ENCODE measurements at regions not wholly inside any gene's neighbourhood (a gene's known extent, or its start where the extent isn't known, plus 50 kb on each side); places are given as distances from the start of the nearest gene placed in this dataset.

GRCh38 chr6:135583256-135583761 lies 85.8 kb upstream of the AHI1 start:
- whole genome bisulfite sequencing, 2 donors: 57% methylated on average over 1 of the region's 1 CpG
- no peak for TF ChIP-seq POLR2A (IDR thresholded peaks at IDR 0.05)
- no peak overlapping the region for H3K4me3 ChIP-seq (ENCODE audit: low read depth, poor library complexity, severe bottlenecking)
- intact Hi-C loops (cut with DNase I; ENCODE audit: low total_unique reads): no loop called here
- DNase-seq (ENCODE audit: low spot score in 2 of 2): no peak

DNA sequence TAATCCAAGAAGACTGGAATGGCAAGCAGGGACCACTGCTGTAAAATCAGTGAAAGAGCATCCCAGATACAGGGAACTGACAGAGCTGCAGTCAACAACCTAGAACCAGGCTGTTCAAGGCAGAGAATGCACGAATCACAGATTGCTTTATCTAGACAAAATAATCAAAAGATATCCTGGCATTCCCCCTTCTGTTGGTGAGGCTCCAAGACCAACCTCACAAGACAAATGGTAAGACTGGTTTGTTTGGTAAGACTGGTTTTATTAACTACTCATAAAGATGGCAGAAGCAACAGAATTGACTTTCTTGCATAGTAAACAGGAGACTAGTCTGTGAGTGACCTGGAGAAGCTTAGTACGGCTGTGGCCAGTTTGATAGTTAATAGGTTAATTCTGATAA lies 88.8 kb upstream of the AHI1 start:
- no peak overlapping the region for H3K4me3 ChIP-seq (ENCODE audit: low read depth, poor library complexity, severe bottlenecking)
- WGBS, 2 donors: 64 to 67% methylated on average over 2 of the region's 2 CpGs
- intact Hi-C loops (cut with DNase I; ENCODE audit: low total_unique reads): no loop called here
- no peak for TF ChIP-seq POLR2A (IDR thresholded peaks at IDR 0.05)
- no peak for DNase-seq (ENCODE audit: low spot score in 2 of 2)

- intact Hi-C loops (cut with DNase I; ENCODE audit: low total_unique reads): no loop called here
- no peak overlapping the region for H3K4me3 ChIP-seq (ENCODE audit: low read depth, poor library complexity, severe bottlenecking)
- no peak for DNase-seq (ENCODE audit: low spot score in 2 of 2)
- TF ChIP-seq POLR2A (IDR thresholded peaks at IDR 0.05) (no peak), CTCF (IDR thresholded peaks at IDR 0.05) (no peak)
- 85% methylated on average over 4 of the region's 4 CpGs for WGBS, 2 donors
Observed at GRCh38 chr6:135586844-135587243, 89.3 kb upstream of the AHI1 start.

DNA sequence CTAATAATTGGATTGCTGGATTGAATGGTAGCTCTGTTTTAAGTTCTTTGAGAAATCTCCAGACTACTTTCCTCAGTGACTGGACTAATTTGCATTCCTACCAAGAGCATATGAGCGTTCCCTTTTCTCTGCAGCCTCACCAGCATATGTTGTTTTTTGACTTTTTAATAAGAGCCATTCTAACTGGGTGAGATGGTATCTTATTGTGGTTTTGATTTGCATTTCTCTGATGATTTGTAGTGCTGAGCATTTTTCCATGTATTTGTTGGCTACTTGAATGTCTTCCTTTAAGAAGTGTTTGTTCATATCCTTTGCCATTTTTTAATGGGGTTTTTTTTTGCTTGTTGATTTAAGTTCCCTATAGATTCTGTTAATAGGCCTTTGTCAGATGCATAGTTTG lies 94.7 kb upstream of the AHI1 start:
- no peak overlapping the region for H3K4me3 ChIP-seq (ENCODE audit: low read depth, poor library complexity, severe bottlenecking)
- intact Hi-C loops (cut with DNase I; ENCODE audit: low total_unique reads): no loop called here
- no peak for DNase-seq (ENCODE audit: low spot score in 2 of 2)
- 61 to 64% methylated on average over 1 of the region's 1 CpG for WGBS, 2 donors
- TF ChIP-seq CTCF (IDR thresholded peaks at IDR 0.05) (no peak), POLR2A (IDR thresholded peaks at IDR 0.05) (no peak)

GRCh38 chr6:135594000-135594399 lies 96.5 kb upstream of the AHI1 start:
- DNase-seq (ENCODE audit: low spot score in 2 of 2): no peak
- 93 to 97% methylated on average over 1 of the region's 1 CpG for WGBS, 2 donors
- TF ChIP-seq POLR2A (IDR thresholded peaks at IDR 0.05) (no peak), CTCF (IDR thresholded peaks at IDR 0.05) (no peak)
- intact Hi-C loops (cut with DNase I; ENCODE audit: low total_unique reads): no loop called here
- H3K4me3 ChIP-seq (ENCODE audit: low read depth, poor library complexity, severe bottlenecking): no peak overlapping the region

DNA sequence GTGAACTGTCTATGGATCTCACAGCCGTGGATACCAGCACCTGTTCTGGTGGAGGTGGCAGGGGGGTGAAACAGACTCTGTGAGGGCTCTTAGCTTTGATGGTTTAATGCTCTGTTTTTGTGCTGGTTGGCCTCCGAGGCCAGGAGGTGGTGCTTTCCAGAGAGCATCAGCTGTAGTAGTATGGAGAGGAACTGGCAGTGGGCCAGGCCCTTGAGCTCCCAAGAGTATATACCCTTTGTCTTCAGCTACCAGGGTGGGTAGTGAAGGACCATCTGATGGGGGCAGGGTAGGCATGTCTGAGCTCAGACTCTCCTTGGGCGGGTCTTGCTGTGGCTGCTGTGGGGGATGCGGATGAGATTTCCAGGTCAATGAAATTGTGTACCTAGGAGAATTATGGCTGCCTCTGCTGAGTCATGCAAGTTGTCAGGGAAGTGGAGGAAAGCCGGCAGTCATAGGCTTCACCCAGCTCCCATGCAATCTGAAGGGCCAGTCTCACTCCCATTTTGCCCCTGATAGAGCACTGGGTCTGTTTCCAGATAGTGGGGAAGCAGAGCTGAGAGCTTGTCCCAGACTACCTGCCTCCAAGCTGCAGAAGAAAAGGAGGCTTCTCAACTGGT lies 102.7 kb upstream of the AHI1 start:
- WGBS, 2 donors: 78 to 79% methylated on average over 5 of the region's 5 CpGs
- H3K4me3 ChIP-seq (ENCODE audit: low read depth, poor library complexity, severe bottlenecking): no peak overlapping the region
- no peak for DNase-seq (ENCODE audit: low spot score in 2 of 2)
- no peak for TF ChIP-seq POLR2A (IDR thresholded peaks at IDR 0.05)
- no peak for TF ChIP-seq CTCF (IDR thresholded peaks at IDR 0.05)
- intact Hi-C loops (cut with DNase I; ENCODE audit: low total_unique reads): no loop called here

DNA sequence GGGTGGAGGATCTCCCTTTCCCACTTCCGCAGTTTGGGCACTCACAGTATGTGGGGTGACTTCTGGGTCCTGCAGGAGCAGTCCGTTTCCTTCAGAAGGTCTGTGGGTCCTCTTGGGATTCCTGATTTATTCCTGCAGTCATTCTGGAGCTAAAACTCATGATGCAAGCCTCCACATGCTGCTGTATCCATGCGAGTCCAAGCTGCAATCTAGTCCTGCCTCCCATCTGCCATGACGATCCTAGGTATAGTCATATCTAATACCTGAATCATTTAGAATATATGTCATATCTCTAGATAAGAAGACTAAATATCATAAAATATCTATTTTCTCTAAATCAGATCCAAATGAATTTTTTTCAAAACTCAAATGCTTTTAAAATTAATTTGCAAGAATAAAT lies 103.4 kb upstream of the AHI1 start:
- intact Hi-C loops (cut with DNase I; ENCODE audit: low total_unique reads): no loop called here
- TF ChIP-seq CTCF (IDR thresholded peaks at IDR 0.05) (no peak), POLR2A (IDR thresholded peaks at IDR 0.05) (no peak)
- DNase-seq (ENCODE audit: low spot score in 2 of 2): no peak
- WGBS, 2 donors: 48 to 61% methylated on average over 4 of the region's 4 CpGs
- H3K4me3 ChIP-seq (ENCODE audit: low read depth, poor library complexity, severe bottlenecking): no peak overlapping the region
